GM21390 (cell line): ENCODE measurements at regions not wholly inside any gene's neighbourhood (a gene's known extent, or its start where the extent isn't known, plus 50 kb on each side); places are given as distances from the start of the nearest gene placed in this dataset.

Experiments used
- ATAC-seq: cut with Tn5 transposase; IDR thresholded peaks from one replicate; pipeline ENCODE4 v1.9.1; 2021; ENCODE audit not compliant: unreplicated experiment

GRCh38 chr3:23019596-23020300 is 183.4 kb upstream of the UBE2E2 start:
- no peak for ATAC-seq

DNA sequence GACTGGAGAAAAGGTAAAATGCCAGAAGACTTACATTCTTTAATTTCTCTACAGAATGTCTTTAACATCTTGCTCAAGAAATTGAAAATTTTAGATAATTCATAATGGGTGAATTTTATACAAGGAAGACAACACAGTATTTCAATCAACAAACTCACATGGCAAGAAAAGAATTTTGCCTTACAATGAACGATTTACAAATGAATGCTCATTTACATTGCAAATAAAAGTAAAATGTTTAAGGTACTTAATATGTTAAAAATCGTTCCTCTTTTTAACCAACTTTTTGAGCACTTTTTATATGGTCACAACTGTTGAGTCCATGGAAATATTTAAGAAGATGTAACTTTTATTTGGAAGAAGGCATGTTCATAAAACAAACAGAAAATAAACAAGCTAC is 174.8 kb upstream of the UBE2E2 start:
- no peak for ATAC-seq

- ATAC-seq = no peak
These were observed 174.1 kb upstream of the UBE2E2 start for GRCh38 chr3:23029001-23029400.

DNA sequence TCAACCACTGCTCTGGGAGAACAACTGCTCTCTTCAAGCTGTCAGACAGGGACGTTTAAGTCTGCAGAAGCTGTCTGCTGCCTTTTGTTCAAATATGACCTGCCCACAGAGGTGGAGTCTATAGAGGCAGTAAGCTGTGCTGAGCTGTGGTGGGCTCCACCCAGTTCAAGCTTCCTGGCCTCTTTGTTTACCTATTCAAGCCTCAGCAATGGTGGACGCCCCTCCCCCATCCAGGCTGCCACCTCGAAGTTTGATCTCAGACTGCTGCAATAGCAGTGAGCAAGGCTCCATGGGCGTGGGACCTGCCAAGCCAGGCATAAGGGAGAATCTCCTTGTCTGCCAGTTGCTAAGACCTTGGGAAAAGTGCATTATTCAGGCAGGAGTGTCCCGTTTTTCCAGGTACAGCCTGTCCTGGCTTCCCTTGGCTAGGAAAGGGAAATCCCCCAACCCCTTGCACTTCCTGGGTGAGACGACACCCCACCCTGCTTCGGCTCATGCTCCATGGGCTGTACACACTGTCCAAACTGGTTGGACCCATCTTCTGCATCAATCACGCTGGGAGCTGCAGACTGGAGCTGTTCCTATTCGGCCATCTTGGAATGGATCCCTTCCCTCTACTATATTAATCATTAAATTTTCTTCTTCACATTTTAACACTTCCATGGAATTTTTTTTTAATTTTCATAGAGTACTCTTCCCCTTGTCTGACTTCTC is 167.0 kb upstream of the UBE2E2 start:
- no peak for ATAC-seq

DNA sequence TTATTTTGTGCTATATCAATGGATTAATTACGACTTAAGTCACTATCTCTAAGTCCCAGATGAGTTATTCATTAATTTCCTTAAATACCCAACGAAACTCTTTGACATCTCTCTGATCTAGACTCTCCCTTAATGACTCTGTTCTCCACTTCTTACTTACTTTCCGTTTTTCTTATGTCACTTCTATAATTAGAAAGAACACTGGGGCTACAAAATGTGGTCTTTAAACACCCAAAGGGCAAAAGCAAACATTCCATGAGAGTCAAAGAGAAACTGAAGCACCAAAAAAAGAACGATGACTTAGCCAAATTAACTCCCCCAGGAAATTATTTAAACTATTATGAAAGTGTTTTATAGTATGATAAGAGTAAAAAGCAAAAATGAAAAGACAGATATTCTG is 166.4 kb upstream of the UBE2E2 start:
- ATAC-seq = no peak

DNA sequence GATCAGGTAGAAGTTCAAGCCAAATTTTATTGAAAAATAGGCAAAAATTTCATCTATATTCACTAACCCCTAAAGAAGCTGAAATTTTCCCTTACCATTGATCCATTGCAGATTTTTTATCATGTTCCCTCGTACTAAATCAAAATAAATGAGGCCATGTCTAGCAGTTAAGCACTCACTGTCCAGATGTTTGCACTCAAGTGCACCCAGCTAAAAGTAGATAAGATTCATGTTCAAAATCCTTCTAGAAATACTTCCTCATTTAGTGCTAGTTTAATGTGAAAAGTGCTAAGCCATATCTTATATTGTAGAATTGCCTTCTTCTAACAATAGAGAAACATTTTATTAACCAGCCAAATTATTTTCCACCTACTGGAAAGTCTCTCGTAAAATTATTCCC is 164.7 kb upstream of the UBE2E2 start:
- no peak for ATAC-seq

DNA sequence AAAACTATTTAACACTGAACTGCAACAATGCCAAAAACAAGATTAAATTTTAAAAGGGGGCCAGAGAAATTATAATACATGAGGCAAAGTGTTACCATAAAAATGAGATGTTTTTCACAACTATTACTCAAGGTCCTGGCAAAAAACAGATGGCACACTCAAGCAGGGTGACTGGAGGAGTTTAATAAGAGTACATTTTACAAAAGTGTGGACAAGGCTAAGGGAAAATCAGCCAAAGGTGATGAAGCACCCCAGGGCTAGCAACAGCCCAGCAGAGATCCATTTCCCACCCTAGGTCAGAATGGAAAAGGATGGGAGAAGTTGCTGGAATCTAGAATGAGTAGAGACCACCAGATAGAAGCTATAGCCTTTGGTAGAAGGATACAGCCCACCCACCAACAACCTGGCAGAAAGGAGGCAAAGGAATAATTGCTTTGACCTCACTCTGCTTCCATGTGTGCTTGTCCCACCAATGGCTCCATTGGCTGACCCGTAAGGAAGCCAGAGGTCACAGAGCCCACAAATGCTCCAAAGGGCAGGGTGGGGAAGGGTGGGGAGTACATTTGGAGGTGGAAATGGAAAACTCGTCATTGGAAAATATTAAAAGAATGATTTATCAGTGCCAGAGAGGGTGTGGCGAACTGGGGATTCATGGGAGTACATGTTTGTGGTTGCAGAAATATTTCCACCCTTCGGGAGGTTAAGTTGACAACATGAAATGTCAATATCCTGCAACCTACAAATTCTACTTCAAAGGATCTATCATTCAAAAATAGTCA is 161.0 kb upstream of the UBE2E2 start:
- no peak for ATAC-seq

- ATAC-seq = no peak
These were observed 158.7 kb upstream of the UBE2E2 start for GRCh38 chr3:23044463-23044862.

GRCh38 chr3:23046536-23046935 is 156.6 kb upstream of the UBE2E2 start:
- ATAC-seq = no peak

DNA sequence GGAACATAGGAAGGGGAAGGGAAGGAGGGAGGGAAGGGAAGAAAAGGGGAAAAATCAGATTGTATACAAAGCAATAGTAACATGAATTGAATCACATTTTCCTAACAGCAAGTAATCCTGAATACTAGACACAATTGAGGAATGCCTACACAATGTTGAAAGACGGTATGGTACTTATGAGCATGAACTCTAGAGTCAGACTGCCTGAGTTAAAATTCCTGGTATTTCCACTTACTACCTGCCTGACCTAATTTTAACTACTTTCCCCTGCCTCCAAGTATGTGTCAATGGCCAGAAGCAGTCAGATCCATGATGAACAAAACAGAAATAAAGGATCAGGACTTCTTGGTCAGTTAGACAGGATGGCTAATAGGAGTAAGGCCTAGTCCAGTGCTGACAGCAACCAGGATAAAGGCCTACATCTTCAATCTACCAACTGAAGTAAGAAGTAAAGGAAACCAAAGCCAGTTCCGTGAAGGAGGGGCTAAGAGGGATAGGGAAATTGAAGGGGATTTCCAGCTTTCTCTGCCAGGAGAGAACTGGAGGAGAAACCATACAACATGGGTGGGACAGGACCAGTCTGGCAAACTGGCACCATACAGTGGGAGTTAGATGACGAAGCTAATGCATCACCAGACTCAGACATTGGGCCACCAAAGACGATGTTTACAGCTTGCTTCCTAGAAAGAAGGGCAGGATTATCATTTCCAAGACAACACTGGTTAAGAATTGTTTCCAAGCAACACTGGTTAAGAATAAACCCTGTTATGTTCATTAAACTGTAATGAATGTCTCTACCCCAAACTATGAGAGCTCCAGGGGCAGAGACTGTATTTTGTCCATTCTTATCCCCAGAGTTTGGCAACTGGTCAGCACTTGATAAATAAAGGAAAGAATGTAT is 151.6 kb upstream of the UBE2E2 start:
- ATAC-seq = no peak

DNA sequence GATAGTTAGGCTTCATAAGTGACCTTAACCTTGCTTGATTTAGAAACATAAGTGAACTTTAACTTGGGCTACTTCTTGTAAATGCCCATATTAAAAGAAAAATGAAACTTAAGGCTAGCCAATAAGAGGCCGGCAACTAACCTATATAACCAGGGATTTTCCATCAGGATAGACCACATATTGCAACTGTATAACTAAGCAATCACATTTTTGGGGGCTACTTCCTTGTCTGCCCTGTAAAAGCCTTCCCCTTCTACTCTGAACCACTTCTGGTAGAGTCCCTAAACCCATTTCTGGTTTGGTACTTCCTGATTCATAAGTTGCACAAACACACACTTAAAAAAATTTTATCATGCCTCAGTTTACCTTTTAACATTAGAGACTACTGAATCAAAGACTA is 150.9 kb upstream of the UBE2E2 start:
- no peak for ATAC-seq

DNA sequence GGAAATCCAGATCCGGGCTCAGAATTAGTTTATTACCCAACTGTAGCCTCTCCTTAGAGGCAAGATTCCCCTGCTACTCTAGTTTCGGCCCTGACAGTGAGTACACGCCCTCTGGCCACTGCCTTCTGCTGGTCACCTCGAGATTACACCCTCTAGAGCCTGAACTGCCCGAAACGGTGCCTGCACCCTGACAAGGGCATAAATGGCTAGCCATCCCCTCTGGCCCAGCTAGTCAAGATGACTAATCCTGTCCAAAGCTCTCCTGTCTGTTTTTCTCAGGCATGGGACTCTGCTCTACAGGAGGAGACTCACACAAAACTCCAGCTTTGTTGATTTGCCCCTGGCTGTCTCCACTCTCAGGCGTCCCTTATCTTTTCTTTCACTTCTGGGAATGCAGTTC is 150.5 kb upstream of the UBE2E2 start:
- ATAC-seq = no peak

- peak; percentile 91 for ATAC-seq
These were observed 147.3 kb upstream of the UBE2E2 start for GRCh38 chr3:23055733-23056376.

DNA sequence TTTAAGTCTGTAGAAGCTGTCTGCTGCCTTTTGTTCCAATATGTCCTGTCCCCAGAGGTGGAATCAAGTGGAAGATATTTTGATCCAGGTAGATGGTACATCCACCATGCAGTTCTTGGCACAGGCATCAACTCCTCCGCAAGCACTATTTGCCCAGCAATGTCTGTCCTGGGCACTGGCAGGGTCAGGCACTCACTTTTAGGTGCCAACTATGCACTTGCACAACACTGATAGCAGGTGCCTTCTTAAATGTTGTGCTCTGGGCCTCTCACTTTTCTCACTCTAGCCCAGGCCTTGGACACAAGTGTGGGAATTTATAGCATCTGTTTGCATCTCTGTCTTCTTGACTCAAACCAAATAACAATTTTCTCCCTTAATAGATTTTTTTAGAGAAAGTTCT is 140.5 kb upstream of the UBE2E2 start:
- no peak for ATAC-seq

DNA sequence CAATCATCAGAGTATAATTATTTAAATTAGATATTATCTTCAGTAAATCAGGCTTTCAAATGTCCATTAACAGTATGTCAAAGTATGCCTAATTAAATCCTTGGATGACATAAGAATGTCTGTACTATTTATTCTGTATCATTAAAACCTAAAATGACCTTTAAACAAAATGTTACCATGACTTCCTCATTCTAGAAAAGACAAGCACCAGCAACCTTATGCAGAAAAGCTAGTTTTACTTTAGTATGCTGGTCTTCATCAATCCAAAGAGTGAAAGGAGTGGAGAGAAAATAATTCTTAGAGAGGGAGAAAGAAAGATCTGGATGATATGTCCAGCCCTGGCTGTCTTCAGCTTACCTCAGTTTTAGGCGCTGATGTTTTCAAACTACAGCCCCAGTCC is 140.1 kb upstream of the UBE2E2 start:
- no peak for ATAC-seq

DNA sequence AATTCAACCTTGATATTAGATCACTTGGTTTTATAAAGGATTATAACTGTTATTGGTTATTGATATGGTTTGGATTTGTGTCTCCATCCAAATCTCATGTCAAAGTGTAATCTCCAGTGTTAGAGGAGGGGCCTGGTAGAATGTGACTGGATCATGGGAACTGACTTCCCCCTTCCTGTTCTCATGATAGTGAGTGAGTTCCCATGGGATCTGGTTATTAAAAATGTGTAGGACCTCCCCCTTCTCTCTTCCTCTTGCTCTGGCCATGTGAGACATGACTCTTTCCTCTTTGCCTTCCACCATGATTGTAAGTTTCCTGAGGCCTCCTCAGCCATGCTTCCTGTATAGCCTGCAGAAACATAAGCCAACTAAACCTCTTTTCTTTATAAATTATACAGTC is 136.0 kb upstream of the UBE2E2 start:
- ATAC-seq = no peak

- ATAC-seq = no peak
These were observed 135.0 kb upstream of the UBE2E2 start for GRCh38 chr3:23068016-23068728.

GRCh38 chr3:23071296-23071695 is 131.8 kb upstream of the UBE2E2 start:
- peak; percentile 21 for ATAC-seq

DNA sequence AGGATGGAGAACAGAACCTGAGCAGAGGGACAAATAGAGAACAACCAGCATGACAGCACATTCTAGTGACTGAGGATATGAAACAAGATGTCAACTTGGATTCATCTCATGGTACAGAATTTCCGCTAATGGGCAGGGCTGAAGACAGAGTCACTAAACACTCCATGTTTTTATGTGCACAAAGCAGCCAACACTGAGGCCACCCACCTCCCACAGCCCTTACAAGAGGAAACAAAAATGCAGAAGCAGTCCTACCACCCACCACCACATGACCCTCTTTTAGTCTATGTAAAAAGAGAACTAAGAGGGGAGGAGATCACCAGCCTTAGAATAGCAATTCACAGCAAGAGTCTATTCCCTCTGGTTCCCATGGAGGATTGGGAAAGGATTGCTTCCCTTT is 131.4 kb upstream of the UBE2E2 start:
- peak; percentile 63 for ATAC-seq

DNA sequence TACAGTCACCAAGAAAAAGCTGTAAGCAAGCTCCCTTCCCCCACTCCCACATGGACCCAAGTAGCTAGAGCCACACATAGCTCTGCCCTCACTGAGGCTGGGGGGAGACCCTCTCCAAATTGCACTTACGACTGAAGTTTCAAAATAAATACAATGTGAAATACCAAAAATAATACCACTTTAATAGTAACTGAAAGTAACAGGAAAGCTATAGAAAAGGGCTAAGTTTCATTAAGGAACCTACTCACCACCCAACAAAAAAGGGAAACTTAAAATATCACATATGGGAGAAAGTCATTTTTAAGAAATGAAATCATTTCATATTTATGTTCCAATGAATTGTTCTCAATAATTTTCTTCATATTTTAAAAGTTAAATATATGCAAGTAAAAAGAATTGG is 130.4 kb upstream of the UBE2E2 start:
- ATAC-seq = no peak
